ENCODE measurements at regions not wholly inside any gene's neighbourhood (a gene's known extent, or its start where the extent isn't known, plus 50 kb on each side); places are given as distances from the start of the nearest gene placed in this dataset.

- H3K27me3 ChIP-seq (ENCODE audit: insufficient read depth, low read length, poor library complexity, severe bottlenecking) = no peaks in the 10 kb centered on the region
- H3K4me1 ChIP-seq (ENCODE audit: insufficient read depth, low read length, poor library complexity, severe bottlenecking) = no peaks in the 10 kb centered on the region
- TF ChIP-seq EZH2phosphoT487 (IDR thresholded peaks at IDR 0.05; ENCODE audit: borderline replicate concordance) (no peak), CTCF (conservative IDR thresholded peaks at IDR 0.05; ENCODE audit: low read length) (no peak)
- H3K9me3 ChIP-seq (ENCODE audit: insufficient read depth, low read depth, low read length) = peaks cover 12% of the 10 kb centered on the region; the same call in 1 of the 2 replicates
- H3K4me3 ChIP-seq (ENCODE audit: low read length, poor library complexity, severe bottlenecking) = no peak overlapping the region
- no peak overlapping the region for H3K4me2 ChIP-seq (ENCODE audit: low read depth, low read length, poor library complexity, severe bottlenecking)
- H3F3A ChIP-seq (ENCODE audit: low read depth) = no peaks in the 10 kb centered on the region
- H3K9ac ChIP-seq (ENCODE audit: low read depth, low read length, poor library complexity, severe bottlenecking) = no peak overlapping the region
- no peak overlapping the region for H2AFZ ChIP-seq (ENCODE audit: low read length)
- H3K36me3 ChIP-seq (ENCODE audit: insufficient read depth, low read length) = no peaks in the 10 kb centered on the region
- no peaks in the 10 kb centered on the region for H4K20me1 ChIP-seq (ENCODE audit: insufficient read depth, low read length, poor library complexity, severe bottlenecking)
- no peaks in the 10 kb centered on the region for H3K79me2 ChIP-seq (ENCODE audit: insufficient read depth, low read length)
- H3K9me2 ChIP-seq (replicated peaks; ENCODE audit: low read depth, low read length) = no peaks in the 10 kb centered on the region
Measured at GRCh38 chr15:60096157-60096556, 92.0 kb downstream of the FOXB1 start.

- H3K9me2 ChIP-seq (replicated peaks; ENCODE audit: low read depth, low read length) = no peaks in the 10 kb centered on the region
- H3K36me3 ChIP-seq (ENCODE audit: insufficient read depth, low read length) = no peaks in the 10 kb centered on the region
- H3K4me3 ChIP-seq (ENCODE audit: low read length, poor library complexity, severe bottlenecking) = no peak overlapping the region
- peak overlapping the region; percentile 7; the same call in 1 of the 2 replicates for H2AFZ ChIP-seq (ENCODE audit: low read length)
- H4K20me1 ChIP-seq (ENCODE audit: insufficient read depth, low read length, poor library complexity, severe bottlenecking) = no peaks in the 10 kb centered on the region
- H3F3A ChIP-seq (ENCODE audit: low read depth) = no peaks in the 10 kb centered on the region
- H3K9me3 ChIP-seq (ENCODE audit: insufficient read depth, low read depth, low read length) = peaks cover 12% of the 10 kb centered on the region; the same call in 1 of the 2 replicates
- no peak for TF ChIP-seq CTCF (conservative IDR thresholded peaks at IDR 0.05; ENCODE audit: low read length)
- no peak for TF ChIP-seq EZH2phosphoT487 (IDR thresholded peaks at IDR 0.05; ENCODE audit: borderline replicate concordance)
- no peak overlapping the region for H3K4me2 ChIP-seq (ENCODE audit: low read depth, low read length, poor library complexity, severe bottlenecking)
- no peak overlapping the region for H3K9ac ChIP-seq (ENCODE audit: low read depth, low read length, poor library complexity, severe bottlenecking)
- H3K79me2 ChIP-seq (ENCODE audit: insufficient read depth, low read length) = no peaks in the 10 kb centered on the region
- H3K4me1 ChIP-seq (ENCODE audit: insufficient read depth, low read length, poor library complexity, severe bottlenecking) = no peaks in the 10 kb centered on the region
- H3K27me3 ChIP-seq (ENCODE audit: insufficient read depth, low read length, poor library complexity, severe bottlenecking) = no peaks in the 10 kb centered on the region
Measured at GRCh38 chr15:60101416-60101815, 97.3 kb downstream of the FOXB1 start.

- Histone ChIP-seq H3F3A (ENCODE audit: low read depth) (no peaks in the 10 kb centered on the region), H2AFZ (ENCODE audit: low read length) (no peak overlapping the region), H3K4me1 (ENCODE audit: insufficient read depth, low read length, poor library complexity, severe bottlenecking) (no peaks in the 10 kb centered on the region), H3K4me2 (ENCODE audit: low read depth, low read length, poor library complexity, severe bottlenecking) (no peak overlapping the region), H4K20me1 (ENCODE audit: insufficient read depth, low read length, poor library complexity, severe bottlenecking) (no peaks in the 10 kb centered on the region), H3K4me3 (ENCODE audit: low read length, poor library complexity, severe bottlenecking) (no peak overlapping the region), H3K36me3 (ENCODE audit: insufficient read depth, low read length) (no peaks in the 10 kb centered on the region), H3K27me3 (ENCODE audit: insufficient read depth, low read length, poor library complexity, severe bottlenecking) (no peaks in the 10 kb centered on the region), H3K79me2 (ENCODE audit: insufficient read depth, low read length) (no peaks in the 10 kb centered on the region), H3K9me2 (replicated peaks; ENCODE audit: low read depth, low read length) (no peaks in the 10 kb centered on the region), H3K9ac (ENCODE audit: low read depth, low read length, poor library complexity, severe bottlenecking) (no peak overlapping the region), H3K9me3 (ENCODE audit: insufficient read depth, low read depth, low read length) (0 out of 2 replicates have a peak, but pooled peaks cover 6% of the 10 kb centered on the region)
- no peak for TF ChIP-seq EZH2phosphoT487 (IDR thresholded peaks at IDR 0.05; ENCODE audit: borderline replicate concordance)
- no peak for TF ChIP-seq CTCF (conservative IDR thresholded peaks at IDR 0.05; ENCODE audit: low read length)
Measured at GRCh38 chr15:60102748-60103147, 98.6 kb downstream of the FOXB1 start.

All from Loucy (cell line).